ENCODE measurements at regions not wholly inside any gene's neighbourhood (a gene's known extent, or its start where the extent isn't known, plus 50 kb on each side); places are given as distances from the start of the nearest gene placed in this dataset.

GRCh38 chr11:11776714-11777113 is 65.1 kb upstream of the USP47 start:
- intact Hi-C loops (cut with DNase I, micrococcal nuclease), result no loop called here
- no peak overlapping the region for H3K27ac ChIP-seq (ENCODE audit: low read depth in 1 of 2, low read length in 2 of 2)
- no peak for TF ChIP-seq CTCF (IDR thresholded peaks at IDR 0.05)
- no peaks in the 10 kb centered on the region for H3K36me3 ChIP-seq (ENCODE audit: insufficient read depth, low read length)
- DNase-seq, result no peak
- peaks cover 3 to 4% of the 10 kb centered on the region in 2 experiments for H3K27me3 ChIP-seq (ENCODE audit: control insufficient read depth in 1 of 2, insufficient read depth in 2 of 2, low read length in 2 of 2)
- Mint-ChIP-seq H3K4me1 (ENCODE audit: low read depth) (no peaks in the 10 kb centered on the region), H3K27me3 (peaks cover 36% of the 10 kb centered on the region), H3K27ac (no peak overlapping the region), H3K36me3 (ENCODE audit: low read depth) (no peaks in the 10 kb centered on the region), H3K4me3 (no peak overlapping the region), H3K9me3 (no peaks in the 10 kb centered on the region)
- no peak overlapping the region for H3K4me3 ChIP-seq (ENCODE audit: low read length)
- ATAC-seq (ENCODE audit: poor library complexity), result no peak
- ChIA-PET POLR2A (no interaction called here), CTCF (no interaction called here)
- no peaks in the 10 kb centered on the region for H3K9me3 ChIP-seq (ENCODE audit: control insufficient read depth in 1 of 2, insufficient read depth in 1 of 2, low read length in 2 of 2)
- H3K4me1 ChIP-seq (ENCODE audit: insufficient read depth, low read length), result no peaks in the 10 kb centered on the region

- ChIA-PET CTCF (no interaction called here), POLR2A (no interaction called here)
- H3K36me3 Mint-ChIP-seq (ENCODE audit: low read depth), result no peaks in the 10 kb centered on the region
- no peaks in the 10 kb centered on the region for H3K9me3 Mint-ChIP-seq
- Histone ChIP-seq H3K36me3 (ENCODE audit: insufficient read depth, low read length) (no peaks in the 10 kb centered on the region), H3K4me3 (ENCODE audit: low read length) (no peak overlapping the region), H3K27me3 (ENCODE audit: control insufficient read depth in 1 of 2, insufficient read depth in 2 of 2, low read length in 2 of 2) (peaks cover 3 to 4% of the 10 kb centered on the region in 2 experiments), H3K9me3 (ENCODE audit: control insufficient read depth in 1 of 2, insufficient read depth in 1 of 2, low read length in 2 of 2) (no peaks in the 10 kb centered on the region), H3K4me1 (ENCODE audit: insufficient read depth, low read length) (no peaks in the 10 kb centered on the region), H3K27ac (ENCODE audit: low read depth in 1 of 2, low read length in 2 of 2) (no peak overlapping the region)
- no peak overlapping the region for H3K4me3 Mint-ChIP-seq
- no peak for DNase-seq
- H3K4me1 Mint-ChIP-seq (ENCODE audit: low read depth), result no peaks in the 10 kb centered on the region
- H3K27me3 Mint-ChIP-seq, result peaks cover 30% of the 10 kb centered on the region
- intact Hi-C loops (cut with DNase I, micrococcal nuclease), result no loop called here
- TF ChIP-seq CTCF (IDR thresholded peaks at IDR 0.05), result no peak
- no peak overlapping the region for H3K27ac Mint-ChIP-seq
- no peak for ATAC-seq (ENCODE audit: poor library complexity)
These were observed 66.8 kb upstream of the USP47 start for GRCh38 chr11:11774928-11775327.

GRCh38 chr11:11772865-11773515 is 68.8 kb upstream of the USP47 start:
- no peaks in the 10 kb centered on the region for H3K36me3 Mint-ChIP-seq (ENCODE audit: low read depth)
- POLR2A ChIA-PET, result no interaction called here
- ATAC-seq (ENCODE audit: poor library complexity), result no peak
- H3K36me3 ChIP-seq (ENCODE audit: insufficient read depth, low read length), result no peaks in the 10 kb centered on the region
- no peaks in the 10 kb centered on the region for H3K9me3 Mint-ChIP-seq
- no peak overlapping the region for H3K4me3 ChIP-seq (ENCODE audit: low read length)
- no peak for TF ChIP-seq CTCF (IDR thresholded peaks at IDR 0.05)
- peaks cover 3 to 4% of the 10 kb centered on the region in 2 experiments for H3K27me3 ChIP-seq (ENCODE audit: control insufficient read depth in 1 of 2, insufficient read depth in 2 of 2, low read length in 2 of 2)
- no peaks in the 10 kb centered on the region for H3K9me3 ChIP-seq (ENCODE audit: control insufficient read depth in 1 of 2, insufficient read depth in 1 of 2, low read length in 2 of 2)
- H3K27me3 Mint-ChIP-seq, result peaks cover 26% of the 10 kb centered on the region
- no peak for DNase-seq
- CTCF ChIA-PET, result no interaction called here
- no peaks in the 10 kb centered on the region for H3K4me1 Mint-ChIP-seq (ENCODE audit: low read depth)
- H3K27ac Mint-ChIP-seq, result no peak overlapping the region
- intact Hi-C loops (cut with DNase I, micrococcal nuclease), result no loop called here
- no peak overlapping the region for H3K27ac ChIP-seq (ENCODE audit: low read depth in 1 of 2, low read length in 2 of 2)
- no peaks in the 10 kb centered on the region for H3K4me1 ChIP-seq (ENCODE audit: insufficient read depth, low read length)
- no peak overlapping the region for H3K4me3 Mint-ChIP-seq
